Ovary (tissue), 7 donors: ENCODE measurements at regions not wholly inside any gene's neighbourhood (a gene's known extent, or its start where the extent isn't known, plus 50 kb on each side); places are given as distances from the start of the nearest gene placed in this dataset.

Experiments
- DNase-seq, 5 donors: peaks; one replicate each; pipeline ENCODE4 v3.0.0-alpha.2; 2019 to 2020
- H3K27ac ChIP-seq, 2 donors: fragments of 200-600 bp; one replicate each; pipeline versions ENCODE4 v1.5.1 to v1.8.0; 2019 to 2022
- H3K27me3 ChIP-seq: fragments of 200-600 bp; one replicate; pipeline ENCODE4 v1.8.0; 2022
- H3K36me3 ChIP-seq: fragments of 200-600 bp; sonication (generic); one replicate; pipeline ENCODE4 v1.5.1; 2019
- H3K4me1 ChIP-seq: one replicate; pipeline ENCODE4 v1.8.1; 2013; ENCODE audit warnings: mild to moderate bottlenecking, moderate library complexity; ENCODE audit not compliant: insufficient read depth
- H3K4me3 ChIP-seq: fragments of 200-600 bp; sonication (generic); one replicate; pipeline ENCODE4 v1.5.1; 2017
- H3K9me3 ChIP-seq, 2 donors: fragments of 200-600 bp in 1 of 2; sonication (generic) in 1 of 2; one replicate each; pipeline versions ENCODE4 v1.5.1 to v1.8.1; 2013 to 2019; ENCODE audit warnings: mild to moderate bottlenecking in 1 of 2, moderate library complexity in 1 of 2
- EP300 ChIP-seq: sonication (generic); formaldehyde crosslinking; IDR thresholded peaks from one replicate; pipeline ENCODE4 v1.6.1; 2017; ENCODE audit warnings: antibody characterized with exemption
- POLR2A ChIP-seq: fragments of 450-650 bp; IDR thresholded peaks from one replicate; pipeline ENCODE4 v1.6.1; 2017; ENCODE audit warnings: antibody characterized with exemption, mild to moderate bottlenecking, moderate library complexity
- WGBS, 3 donors: extraction: QIAGEN DNeasy Blood & Tissue Kit in 1 of 3; methylation state at CpG; one replicate each; pipeline versions ENCODE4 v1.1.5 to v1.1.7; 2013 to 2017; 5-methylcytosine and 5-hydroxymethylcytosine counted together
- intact Hi-C, 4 donors: fragments of 100-400 bp; cut with DNase I; formaldehyde crosslinking; loops; one replicate each; pipeline versions ENCODE4 v1.11.0 to v1.15.1; 2022 to 2023
- TF ChIP-seq, protein P1 (sequence below), 3 donors: fragments of 450-650 bp in 2 of 3; fragments of 200-600 bp in 1 of 3; IDR thresholded peaks; one replicate each; pipeline versions ENCODE4 v1.5.1 to v1.8.0; 2016 to 2022; ENCODE audit warnings: antibody characterized with exemption in 3 of 3, mild to moderate bottlenecking in 1 of 3
- donor health status: DM: no; HTN: no; CAD: no; lungs with moderate emphysema.
- donor health status: DM: no; HTN: no; CAD: no.
- donor health status: Bipolar disorder and iron deficiency.
- donor health status: DM: no; HTN: no; CAD: no.
- donor health status: DM: yes; HTN: yes; CAD: no.

DNA sequence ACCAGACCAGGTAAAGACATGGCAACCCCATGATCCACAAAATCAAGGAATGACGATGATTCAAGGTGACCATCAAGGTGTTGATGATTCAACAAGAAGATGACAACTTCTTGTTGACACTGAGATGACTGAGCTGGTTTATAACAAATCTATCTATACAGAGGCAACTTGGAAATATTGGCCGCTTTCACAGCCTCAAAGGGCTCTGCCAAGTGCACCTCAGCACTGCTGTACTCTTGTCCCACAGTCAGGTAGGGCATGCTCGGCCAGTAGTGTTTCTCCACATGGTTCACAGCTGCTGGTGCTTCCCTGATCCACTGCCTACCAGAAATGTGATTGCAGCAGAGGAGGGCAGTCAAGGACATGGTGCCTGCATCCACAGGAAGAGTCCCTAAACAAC lies 125.2 kb upstream of the SYT6 start:
- no peak for DNase-seq
- H3K9me3 ChIP-seq, result no peaks in the 10 kb centered on the region
- intact Hi-C loops, result no loop called here
- 70 to 73% (median 72%) methylated on average over 3 of the region's 3 CpGs for WGBS, 3 donors
- no peak overlapping the region for H3K27ac ChIP-seq
- H3K36me3 ChIP-seq, result no peaks in the 10 kb centered on the region
- peaks cover 5% of the 10 kb centered on the region for H3K4me1 ChIP-seq
- TF ChIP-seq EP300 (no peak), POLR2A (no peak)
- TF ChIP-seq, protein P1, sequence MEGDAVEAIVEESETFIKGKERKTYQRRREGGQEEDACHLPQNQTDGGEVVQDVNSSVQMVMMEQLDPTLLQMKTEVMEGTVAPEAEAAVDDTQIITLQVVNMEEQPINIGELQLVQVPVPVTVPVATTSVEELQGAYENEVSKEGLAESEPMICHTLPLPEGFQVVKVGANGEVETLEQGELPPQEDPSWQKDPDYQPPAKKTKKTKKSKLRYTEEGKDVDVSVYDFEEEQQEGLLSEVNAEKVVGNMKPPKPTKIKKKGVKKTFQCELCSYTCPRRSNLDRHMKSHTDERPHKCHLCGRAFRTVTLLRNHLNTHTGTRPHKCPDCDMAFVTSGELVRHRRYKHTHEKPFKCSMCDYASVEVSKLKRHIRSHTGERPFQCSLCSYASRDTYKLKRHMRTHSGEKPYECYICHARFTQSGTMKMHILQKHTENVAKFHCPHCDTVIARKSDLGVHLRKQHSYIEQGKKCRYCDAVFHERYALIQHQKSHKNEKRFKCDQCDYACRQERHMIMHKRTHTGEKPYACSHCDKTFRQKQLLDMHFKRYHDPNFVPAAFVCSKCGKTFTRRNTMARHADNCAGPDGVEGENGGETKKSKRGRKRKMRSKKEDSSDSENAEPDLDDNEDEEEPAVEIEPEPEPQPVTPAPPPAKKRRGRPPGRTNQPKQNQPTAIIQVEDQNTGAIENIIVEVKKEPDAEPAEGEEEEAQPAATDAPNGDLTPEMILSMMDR (IDR thresholded peaks at IDR 0.05), result no peak
- H3K4me3 ChIP-seq, result no peak overlapping the region
- H3K27me3 ChIP-seq, result no peaks in the 10 kb centered on the region

DNA sequence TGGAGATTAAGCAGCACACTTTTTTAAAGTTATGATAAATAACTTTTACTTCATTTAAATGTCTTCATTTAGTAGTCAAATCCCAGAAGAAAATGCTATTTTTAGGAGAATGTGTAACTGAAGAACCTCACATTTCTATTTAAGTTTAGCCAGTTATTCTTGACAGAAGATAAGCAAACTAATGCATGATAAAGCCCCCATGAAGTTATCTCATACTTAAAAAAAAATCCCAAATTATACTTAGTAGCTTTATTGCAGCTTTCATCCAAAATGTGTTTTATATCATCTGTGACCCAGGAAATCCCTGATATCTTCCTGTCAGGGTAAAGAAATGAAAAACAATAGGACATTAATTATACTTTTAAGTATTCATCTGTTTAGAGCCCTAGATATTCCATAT lies 124.8 kb upstream of the SYT6 start:
- Histone ChIP-seq H3K27ac (no peak overlapping the region), H3K4me3 (no peak overlapping the region), H3K36me3 (no peaks in the 10 kb centered on the region), H3K27me3 (no peaks in the 10 kb centered on the region), H3K9me3 (no peaks in the 10 kb centered on the region), H3K4me1 (peaks cover 5% of the 10 kb centered on the region)
- TF ChIP-seq POLR2A, result no peak
- TF ChIP-seq, protein P1 (IDR thresholded peaks at IDR 0.05), result no peak
- TF ChIP-seq EP300, result no peak
- intact Hi-C loops, result no loop called here
- DNase-seq, result no peak

DNA sequence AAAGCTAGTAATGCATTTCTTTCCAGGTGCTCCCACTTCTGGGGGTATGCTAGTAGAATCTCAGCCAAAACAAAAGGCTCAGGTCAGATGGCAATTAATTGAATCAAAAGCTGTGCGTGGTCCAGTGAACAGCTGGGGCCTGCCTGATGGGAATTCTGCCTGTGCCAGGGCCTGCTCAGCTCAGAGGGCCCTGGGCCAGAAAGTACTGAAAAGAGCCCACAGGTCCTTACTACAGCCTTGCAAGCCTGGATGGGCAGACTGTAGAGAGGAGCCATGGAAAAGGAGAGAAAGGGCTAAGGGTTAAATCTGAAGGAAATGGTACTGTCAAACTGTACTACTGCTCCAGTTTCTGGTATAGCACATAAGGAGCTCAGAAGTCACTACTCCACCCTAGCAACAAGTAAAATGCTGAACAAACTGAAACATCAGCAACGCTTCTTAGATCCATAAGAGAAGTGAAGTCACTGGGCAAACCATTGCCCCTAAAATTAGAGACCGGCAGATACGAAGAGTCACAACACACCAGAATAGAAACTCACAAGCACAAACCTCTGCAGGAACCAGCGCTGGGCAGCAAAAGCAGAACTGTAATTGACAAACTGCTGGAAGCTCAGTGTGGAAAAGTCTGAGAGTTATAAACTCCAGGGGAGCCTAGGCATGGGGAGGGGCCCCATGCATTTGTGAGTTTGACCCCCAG lies 121.1 kb upstream of the SYT6 start:
- TF ChIP-seq EP300 (no peak), POLR2A (no peak)
- TF ChIP-seq, protein P1 (IDR thresholded peaks at IDR 0.05), result no peak
- Histone ChIP-seq H3K4me1 (peaks cover 19% of the 10 kb centered on the region), H3K27me3 (no peaks in the 10 kb centered on the region), H3K9me3 (no peaks in the 10 kb centered on the region), H3K27ac (no peak overlapping the region), H3K36me3 (no peaks in the 10 kb centered on the region), H3K4me3 (no peak overlapping the region)
- intact Hi-C loops, result no loop called here
- WGBS, 3 donors, result 73 to 82% (median 81%) methylated on average over 5 of the region's 5 CpGs
- DNase-seq, result no peak

DNA sequence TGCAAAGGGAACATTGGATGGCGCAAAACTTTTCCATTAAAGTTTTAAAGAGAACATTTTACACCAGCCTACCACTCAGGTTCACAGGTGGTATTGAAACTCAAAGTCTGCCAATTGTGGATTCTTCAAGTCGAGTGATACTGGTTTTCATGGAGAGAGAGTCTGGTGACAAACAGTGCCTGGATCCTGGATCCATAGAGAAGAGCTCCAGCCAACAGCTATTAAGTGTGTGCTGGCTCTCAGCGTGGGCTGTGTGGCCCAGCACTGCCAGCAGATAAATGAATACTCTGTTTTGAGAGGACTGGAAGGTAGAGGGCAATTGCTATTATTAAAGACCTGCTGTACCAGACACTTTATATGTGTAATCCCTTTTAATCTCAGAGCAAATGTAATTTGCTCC lies 118.9 kb upstream of the SYT6 start:
- H3K9me3 ChIP-seq, result no peaks in the 10 kb centered on the region
- H3K27me3 ChIP-seq, result no peaks in the 10 kb centered on the region
- H3K4me1 ChIP-seq, result peaks cover 17% of the 10 kb centered on the region
- no peak overlapping the region for H3K27ac ChIP-seq
- DNase-seq, result no peak
- no peak overlapping the region for H3K4me3 ChIP-seq
- intact Hi-C loops, result no loop called here
- 65 to 77% (median 68%) methylated on average over 3 of the region's 3 CpGs for WGBS, 3 donors
- TF ChIP-seq EP300 (no peak), POLR2A (no peak)
- TF ChIP-seq, protein P1 (IDR thresholded peaks at IDR 0.05), result no peak
- no peaks in the 10 kb centered on the region for H3K36me3 ChIP-seq
